A673 (cell line): ENCODE measurements at regions not wholly inside any gene's neighbourhood (a gene's known extent, or its start where the extent isn't known, plus 50 kb on each side); places are given as distances from the start of the nearest gene placed in this dataset.

Source experiments
- BruUV-seq: library from RNA; stranded (reverse); fragments of 400-500 nt; replicated peaks from 2 replicates; lab custom pipeline; 2021; lab: Mats Ljungman, UMichigan
- CTCF ChIA-PET: fragments of 300-600 bp; sonication (Branson Sonifier 250); formaldehyde crosslinking; loops from one replicate; lab custom pipeline; 2022; ENCODE audit warnings: antibody characterized with exemption; lab: Charles Lee
- POLR2A ChIA-PET: fragments of 300-600 bp; sonication (Branson Sonifier 250); formaldehyde crosslinking; loops from one replicate; lab custom pipeline; 2022; ENCODE audit warnings: antibody characterized with exemption; ENCODE audit not compliant: low non-redundant PET; lab: Charles Lee
- DNase-seq: peaks from one replicate; pipeline ENCODE4 v3.0.0-alpha.2; 2015; ENCODE audit warnings: low spot score
- H3K27ac ChIP-seq: fragments of 200-600 bp; sonication (generic); 2 replicates; pipeline ENCODE4 v1.5.1; 2016; ENCODE audit warnings: mixed run types, low read depth, mild to moderate bottlenecking, mixed read lengths, antibody characterized with exemption, low read length; ENCODE audit not compliant: poor library complexity, severe bottlenecking
- H3K27me3 ChIP-seq: fragments of 200-600 bp; sonication (generic); replicated peaks from 2 replicates; pipeline ENCODE4 v1.6.1; 2017; ENCODE audit warnings: mixed run types, low read depth, mild to moderate bottlenecking, mixed read lengths, antibody characterized with exemption, low read length; ENCODE audit not compliant: insufficient read depth, poor library complexity
- H3K36me3 ChIP-seq: fragments of 200-600 bp; sonication (generic); 2 replicates; pipeline ENCODE4 v1.6.1; 2016; ENCODE audit warnings: mixed run types, mild to moderate bottlenecking, mixed read lengths, antibody characterized with exemption, low read length; ENCODE audit not compliant: insufficient read depth, poor library complexity, severe bottlenecking
- H3K4me1 ChIP-seq: fragments of 200-600 bp; sonication (generic); 2 replicates; pipeline ENCODE4 v1.6.1; 2017; ENCODE audit warnings: mixed run types, mild to moderate bottlenecking, mixed read lengths, antibody characterized with exemption, low read length; ENCODE audit not compliant: insufficient read depth, poor library complexity, severe bottlenecking
- H3K4me3 ChIP-seq: fragments of 200-600 bp; sonication (generic); 2 replicates; pipeline ENCODE4 v1.5.1; 2016; ENCODE audit warnings: low read depth, mixed run types, mild to moderate bottlenecking, mixed read lengths, low read length; ENCODE audit not compliant: poor library complexity, severe bottlenecking
- H3K9me3 ChIP-seq: fragments of 200-600 bp; sonication (generic); 2 replicates; pipeline ENCODE4 v1.6.1; 2016; ENCODE audit warnings: mixed run types, low read depth, mild to moderate bottlenecking, mixed read lengths, antibody characterized with exemption, low read length; ENCODE audit not compliant: poor library complexity, severe bottlenecking
- EZH2 ChIP-seq: fragments of 200-600 bp; sonication (generic); IDR thresholded peaks from 2 replicates; pipeline ENCODE4 v1.6.1; 2017; ENCODE audit warnings: borderline replicate concordance, low read depth, mild to moderate bottlenecking, mixed read lengths, antibody characterized with exemption, low read length; ENCODE audit not compliant: poor library complexity, severe bottlenecking
- intact Hi-C: fragments of 100-400 bp; cut with micrococcal nuclease; formaldehyde crosslinking; loops from one replicate; pipeline ENCODE4 v1.10.0; 2022; ENCODE audit not compliant: unreplicated experiment
- TF ChIP-seq, protein P1 (sequence below): fragments of 300-800, 200-600 bp; sonication (generic); conservative IDR thresholded peaks from 2 replicates; pipeline ENCODE4 v1.5.1; 2017; ENCODE audit warnings: low read depth, mild to moderate bottlenecking, antibody characterized with exemption, low read length, moderate library complexity, mixed read lengths

DNA sequence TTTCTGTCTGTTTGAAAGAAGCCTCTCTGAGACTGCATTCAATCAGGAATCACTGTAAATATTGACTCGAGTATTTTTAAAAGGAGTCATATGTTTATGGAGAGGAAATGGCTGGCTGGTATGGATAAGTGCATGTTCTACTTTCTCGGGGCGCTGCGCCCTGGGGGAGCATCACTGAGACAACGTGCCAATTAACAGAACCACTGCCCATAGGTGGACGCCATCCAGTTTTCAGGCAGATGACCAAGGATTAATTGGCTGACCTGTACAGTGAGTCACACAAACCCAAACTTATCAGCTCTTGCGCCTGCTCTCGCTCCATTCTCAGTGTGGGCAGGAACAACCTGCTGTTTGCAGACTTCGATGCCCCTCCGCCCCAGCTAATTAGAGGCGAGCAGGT is 571.2 kb downstream of the QKI start:
- Histone ChIP-seq H3K4me3 (no peak overlapping the region), H3K27ac (no peak overlapping the region), H3K4me1 (peaks cover 13% of the 10 kb centered on the region), H3K36me3 (no peaks in the 10 kb centered on the region), H3K27me3 (no peaks in the 10 kb centered on the region), H3K9me3 (no peaks in the 10 kb centered on the region)
- DNase-seq, result no peak
- no TSS peak for BruUV-seq
- TF ChIP-seq, protein P1, sequence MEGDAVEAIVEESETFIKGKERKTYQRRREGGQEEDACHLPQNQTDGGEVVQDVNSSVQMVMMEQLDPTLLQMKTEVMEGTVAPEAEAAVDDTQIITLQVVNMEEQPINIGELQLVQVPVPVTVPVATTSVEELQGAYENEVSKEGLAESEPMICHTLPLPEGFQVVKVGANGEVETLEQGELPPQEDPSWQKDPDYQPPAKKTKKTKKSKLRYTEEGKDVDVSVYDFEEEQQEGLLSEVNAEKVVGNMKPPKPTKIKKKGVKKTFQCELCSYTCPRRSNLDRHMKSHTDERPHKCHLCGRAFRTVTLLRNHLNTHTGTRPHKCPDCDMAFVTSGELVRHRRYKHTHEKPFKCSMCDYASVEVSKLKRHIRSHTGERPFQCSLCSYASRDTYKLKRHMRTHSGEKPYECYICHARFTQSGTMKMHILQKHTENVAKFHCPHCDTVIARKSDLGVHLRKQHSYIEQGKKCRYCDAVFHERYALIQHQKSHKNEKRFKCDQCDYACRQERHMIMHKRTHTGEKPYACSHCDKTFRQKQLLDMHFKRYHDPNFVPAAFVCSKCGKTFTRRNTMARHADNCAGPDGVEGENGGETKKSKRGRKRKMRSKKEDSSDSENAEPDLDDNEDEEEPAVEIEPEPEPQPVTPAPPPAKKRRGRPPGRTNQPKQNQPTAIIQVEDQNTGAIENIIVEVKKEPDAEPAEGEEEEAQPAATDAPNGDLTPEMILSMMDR, result no peak
- intact Hi-C loops, result no loop called here
- POLR2A ChIA-PET, result no interaction called here
- CTCF ChIA-PET, result no interaction called here

DNA sequence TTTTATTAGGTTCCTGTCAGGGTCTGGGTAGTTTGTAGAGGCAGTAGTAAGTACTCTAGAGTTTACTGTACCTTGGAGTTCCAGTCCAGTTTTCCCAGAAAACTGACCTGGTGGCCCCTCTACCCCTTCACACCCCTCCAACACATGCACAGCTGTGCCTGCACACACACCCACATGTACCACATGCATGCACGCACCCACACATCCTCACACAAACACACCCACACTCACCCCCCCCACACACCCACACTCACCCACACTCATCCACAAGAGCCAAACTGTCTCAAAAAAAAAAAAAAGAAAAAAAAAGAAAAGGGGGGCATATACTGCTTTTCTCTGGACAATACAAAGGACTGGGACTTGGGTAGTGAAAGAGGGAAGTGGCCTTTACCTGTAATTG is 570.5 kb downstream of the QKI start:
- CTCF ChIA-PET, result no interaction called here
- no TSS peak for BruUV-seq
- no peak overlapping the region for H3K4me3 ChIP-seq
- intact Hi-C loops, result no loop called here
- H3K9me3 ChIP-seq, result no peaks in the 10 kb centered on the region
- H3K4me1 ChIP-seq, result peaks cover 13% of the 10 kb centered on the region
- no peak overlapping the region for H3K27ac ChIP-seq
- POLR2A ChIA-PET, result no interaction called here
- H3K36me3 ChIP-seq, result no peaks in the 10 kb centered on the region
- no peak for TF ChIP-seq EZH2
- TF ChIP-seq, protein P1, result no peak
- H3K27me3 ChIP-seq, result no peaks in the 10 kb centered on the region
- no peak for DNase-seq

DNA sequence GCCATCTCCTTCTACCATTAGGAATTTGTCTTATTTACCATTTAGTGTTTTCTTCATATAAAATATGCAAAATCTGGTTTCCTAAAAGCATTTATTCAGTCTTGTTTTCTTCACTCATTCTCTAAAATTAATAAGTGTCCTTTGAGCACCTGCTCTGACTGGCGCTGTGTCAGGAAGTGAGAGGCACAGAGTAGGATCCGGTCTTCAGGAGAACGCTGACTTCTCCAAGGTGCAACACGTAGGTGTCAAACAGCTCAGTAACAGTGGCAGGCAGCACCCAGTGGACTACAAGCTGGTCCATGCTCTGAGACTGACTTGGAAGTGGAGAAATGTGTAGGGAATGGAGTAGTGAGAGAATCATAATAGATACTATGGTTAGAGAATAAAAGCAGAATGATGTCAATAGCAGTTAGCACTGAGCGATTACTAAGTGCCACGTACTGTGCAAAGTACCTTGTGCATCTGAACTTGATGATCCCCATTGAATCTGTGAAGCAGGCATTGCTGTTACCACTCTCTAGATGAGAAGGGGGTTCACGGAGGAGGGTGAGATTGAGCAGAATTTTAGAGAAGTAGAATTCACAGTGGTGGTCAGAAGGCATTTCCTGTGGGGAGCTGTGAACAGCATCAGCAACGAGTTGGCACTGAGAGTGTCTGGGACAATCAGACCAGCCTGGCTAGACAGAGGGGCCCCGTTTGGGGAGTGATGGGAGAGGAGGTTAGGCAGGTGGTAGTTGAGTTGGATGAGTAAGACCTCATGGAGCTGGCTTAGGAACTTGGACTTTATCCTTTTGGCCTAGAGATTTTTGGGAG is 569.8 kb downstream of the QKI start:
- Histone ChIP-seq H3K9me3 (no peaks in the 10 kb centered on the region), H3K27ac (no peak overlapping the region), H3K4me3 (no peak overlapping the region), H3K36me3 (no peaks in the 10 kb centered on the region), H3K4me1 (peaks cover 13% of the 10 kb centered on the region), H3K27me3 (no peaks in the 10 kb centered on the region)
- DNase-seq, result no peak
- ChIA-PET CTCF (no interaction called here), POLR2A (no interaction called here)
- intact Hi-C loops, result no loop called here
- BruUV-seq, result no TSS peak
- TF ChIP-seq, protein P1, result no peak
- TF ChIP-seq EZH2, result no peak
